Stimulated activated CD8-positive, alpha-beta memory T cell treated with anti-CD3 and anti-CD28 coated beads, Interleukin-12 subunit alpha, Interleukin-12 subunit beta, amount 100 ng/mL, for 24 hours (primary cell): ENCODE measurements at regions not wholly inside any gene's neighbourhood (a gene's known extent, or its start where the extent isn't known, plus 50 kb on each side); places are given as distances from the start of the nearest gene placed in this dataset.
"Not testable (repeated sequence)": the region's sequence is repeated elsewhere in the genome, so short reads cannot be mapped to it uniquely, and the experiment has no call there.

Experiments
- DNase-seq: peaks from one replicate; pipeline ENCODE4 v3.0.0-alpha.2; 2020; ENCODE audit errors: extremely low read depth

DNA sequence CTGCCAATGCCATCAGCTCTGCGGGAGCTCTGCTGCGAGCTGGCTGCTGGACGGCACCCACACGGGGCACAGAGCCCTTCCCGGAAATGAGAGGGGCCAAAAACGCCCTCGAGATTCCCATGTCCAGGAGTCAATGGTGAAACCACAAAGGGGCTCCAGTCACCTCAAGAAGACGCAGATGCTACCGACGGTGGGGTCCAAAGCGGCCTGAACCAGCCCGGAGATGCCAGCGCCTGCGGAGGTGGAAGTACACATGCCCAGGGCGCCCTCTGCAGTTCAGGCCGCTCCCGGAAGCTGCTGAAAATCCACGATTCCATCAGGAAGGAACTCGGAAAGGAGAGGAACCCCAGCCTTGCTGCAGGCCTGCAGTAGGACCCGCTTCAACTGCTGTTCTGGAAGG, 82.4 kb upstream of the SELENOP start:
- no peak for DNase-seq

DNA sequence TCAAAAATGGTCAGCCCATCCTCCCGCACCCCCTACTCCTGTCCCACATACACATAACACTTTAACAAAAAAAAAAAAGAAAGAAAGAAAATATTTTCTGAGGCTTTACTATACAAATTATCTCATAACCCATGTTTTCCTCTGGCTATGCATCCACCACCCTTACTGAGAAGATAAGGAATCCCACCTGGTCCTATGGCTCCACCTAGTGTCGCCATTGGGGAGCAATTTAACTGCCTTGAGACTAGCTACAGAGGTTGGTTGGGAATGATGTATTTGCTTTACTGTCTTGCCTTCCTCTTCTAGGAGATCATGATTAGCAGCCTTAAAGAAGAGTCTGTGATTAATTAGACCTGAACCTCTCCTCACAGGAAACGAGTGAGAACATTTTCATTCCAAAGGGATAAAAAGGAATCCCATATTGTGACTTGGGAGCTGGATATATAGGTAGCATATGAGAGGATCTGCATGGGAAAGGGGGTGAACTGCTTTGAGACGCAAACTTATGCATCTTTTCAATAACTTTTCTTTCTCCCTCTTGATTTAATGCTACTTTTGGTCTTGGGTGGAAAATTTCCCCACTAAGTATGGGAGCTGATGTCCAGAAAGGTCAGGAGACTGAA, 77.7 kb upstream of the SELENOP start:
- peak; percentile 17 for DNase-seq

DNA sequence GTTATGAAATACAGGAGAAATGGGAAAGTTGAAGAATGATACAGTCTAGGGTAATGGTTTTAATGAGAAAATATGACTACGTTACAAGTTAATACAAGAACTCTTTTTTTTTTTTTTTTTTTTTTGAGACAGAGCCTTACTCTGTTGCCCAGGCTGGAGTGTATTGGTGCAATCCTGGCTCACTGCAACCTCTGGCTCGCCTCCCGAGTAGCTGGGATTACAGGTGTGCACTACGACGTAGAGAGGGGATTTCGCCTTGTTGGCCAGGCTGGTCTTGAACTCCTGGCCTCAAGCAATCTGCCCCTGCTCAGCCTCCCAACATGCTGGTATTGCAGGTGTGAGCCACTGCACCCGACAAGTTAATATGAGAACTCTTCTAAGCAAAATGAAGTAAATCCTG, 77.1 kb upstream of the SELENOP start:
- DNase-seq: no peak

DNA sequence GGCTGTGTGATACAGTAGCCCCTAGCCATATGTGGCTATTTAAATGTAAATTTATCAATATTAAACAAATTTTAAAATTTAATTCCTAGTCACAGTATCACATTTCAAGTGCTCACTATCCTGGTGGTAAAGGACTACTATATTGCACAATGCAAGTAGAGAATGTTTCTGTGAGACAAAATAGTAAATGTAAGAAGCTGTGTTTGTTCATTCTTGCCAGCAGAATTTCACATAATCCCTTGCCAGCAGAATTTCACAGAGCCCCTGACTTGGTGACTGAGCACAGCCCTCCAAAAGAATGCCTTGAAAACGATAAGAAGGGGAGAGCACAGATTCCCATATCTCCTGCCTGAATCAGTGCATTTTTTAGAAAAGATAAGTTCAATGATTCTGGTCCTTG, 75.9 kb upstream of the SELENOP start:
- DNase-seq: no peak

DNA sequence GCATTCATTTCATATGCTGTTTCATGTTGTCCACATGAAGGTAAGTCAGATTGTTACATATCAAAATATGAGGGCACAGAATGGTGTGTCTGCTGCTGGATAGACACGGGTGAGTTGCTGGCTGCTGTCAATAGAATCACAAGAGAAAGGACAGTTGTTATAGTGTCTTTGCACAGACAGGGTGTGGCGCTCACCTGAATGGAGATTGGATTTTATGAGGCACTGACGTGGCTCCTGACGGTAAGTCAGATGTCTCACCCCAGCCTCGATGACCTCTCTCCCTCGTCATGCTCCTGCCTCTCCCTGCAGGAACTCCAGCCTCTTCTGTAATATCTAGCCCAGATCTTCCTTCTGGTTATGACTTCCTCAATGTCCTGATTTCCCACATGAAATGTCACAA, 75.4 kb upstream of the SELENOP start:
- DNase-seq: no peak

DNA sequence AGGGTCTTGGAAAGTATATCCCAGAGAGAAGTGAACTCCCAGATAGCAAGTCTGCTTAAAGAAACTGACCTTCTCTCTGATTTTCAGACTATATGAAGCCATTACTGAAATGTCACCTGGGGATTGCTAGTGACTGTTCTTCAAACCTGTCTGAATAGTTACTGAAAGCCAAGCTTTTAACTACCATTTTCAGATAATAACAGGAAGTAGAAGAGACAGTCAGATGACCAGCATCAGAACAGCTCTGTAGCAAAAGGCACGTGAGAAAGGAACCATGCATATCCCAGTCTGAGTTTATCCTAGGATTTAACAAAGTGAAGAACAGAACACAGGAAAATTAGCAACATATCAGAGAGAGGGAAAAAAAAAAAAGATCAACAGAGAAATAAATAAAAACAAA, 74.9 kb upstream of the SELENOP start:
- DNase-seq: no peak

DNA sequence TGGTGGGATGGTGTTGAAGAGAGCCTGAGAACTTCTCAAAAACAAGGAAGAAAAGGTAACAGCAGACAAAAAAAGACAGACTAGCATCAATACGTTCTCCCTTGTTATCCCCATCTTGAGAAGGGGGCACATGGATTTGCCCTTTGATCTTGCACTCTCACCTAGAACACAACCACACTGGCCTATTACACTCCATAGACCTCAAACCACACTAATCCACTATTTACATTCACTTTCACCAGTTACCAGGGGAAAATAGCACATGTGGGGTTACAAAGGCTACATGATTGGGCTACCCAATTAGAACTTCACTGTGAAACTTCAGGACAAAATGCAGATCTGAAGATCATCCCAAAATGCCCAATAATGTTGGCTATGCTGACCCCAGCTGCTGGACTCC, 72.6 kb upstream of the SELENOP start:
- DNase-seq: no peak

DNA sequence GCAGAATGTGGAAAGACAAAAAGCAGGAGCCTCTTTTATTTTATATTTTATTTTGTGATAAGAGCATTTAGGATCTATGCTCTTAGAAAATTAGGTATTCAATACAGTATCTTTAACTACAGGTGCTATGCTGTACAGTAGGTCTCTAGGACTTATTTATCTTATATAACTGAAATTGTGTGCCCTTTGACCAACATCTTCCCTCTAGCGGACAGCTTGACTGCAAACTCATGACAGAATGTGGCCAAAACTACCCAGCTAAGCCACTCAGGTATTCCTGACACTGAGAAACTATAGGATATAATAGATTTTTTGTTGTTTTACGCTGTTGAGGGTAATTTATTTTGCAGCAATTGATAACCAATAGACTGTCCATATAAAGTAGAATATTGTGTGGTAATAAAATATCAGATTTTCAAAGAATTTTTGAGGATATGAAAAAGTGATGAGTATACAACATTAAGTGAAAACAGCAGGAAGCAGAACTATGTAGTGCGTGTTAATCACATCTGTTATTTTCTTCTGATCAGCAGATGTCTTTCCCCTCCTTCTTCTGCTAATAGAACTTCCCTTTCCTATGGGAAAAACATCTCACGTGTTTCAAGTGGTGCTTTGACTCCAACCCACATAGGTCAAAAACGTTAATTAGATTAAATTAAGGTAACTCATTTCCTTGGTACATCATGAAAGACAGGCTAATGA, 69.9 kb upstream of the SELENOP start:
- DNase-seq: no peak

DNA sequence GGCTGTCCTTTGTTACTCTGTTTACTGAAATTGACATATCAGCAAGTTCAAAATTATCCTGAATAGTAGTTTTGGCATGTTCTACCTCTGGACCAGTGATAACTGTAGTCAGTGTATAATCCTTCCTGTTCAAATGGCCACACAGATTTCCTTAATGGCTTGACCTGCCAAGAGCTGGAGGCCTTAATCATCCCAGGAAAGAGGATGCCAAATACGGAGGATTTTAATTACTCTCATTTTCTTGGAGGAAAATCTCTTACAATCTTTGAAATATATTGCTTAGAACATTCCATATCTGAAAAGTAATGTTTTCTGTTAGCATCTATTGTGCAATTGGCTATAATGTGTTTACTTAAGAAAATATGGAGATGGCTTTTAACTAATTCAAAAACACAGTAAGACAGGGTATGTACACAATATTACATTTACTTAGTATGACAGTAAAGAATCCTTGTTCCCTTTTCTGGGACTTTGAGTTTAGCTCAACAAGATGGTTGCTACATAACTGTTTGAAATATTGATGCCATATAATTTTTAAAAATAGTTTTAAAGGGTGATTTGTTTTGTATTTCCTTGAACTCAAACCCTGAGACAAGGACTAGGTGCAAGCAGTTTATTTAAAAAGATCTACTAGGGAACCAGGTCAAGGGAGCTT, 68.9 kb upstream of the SELENOP start:
- DNase-seq: no peak

DNA sequence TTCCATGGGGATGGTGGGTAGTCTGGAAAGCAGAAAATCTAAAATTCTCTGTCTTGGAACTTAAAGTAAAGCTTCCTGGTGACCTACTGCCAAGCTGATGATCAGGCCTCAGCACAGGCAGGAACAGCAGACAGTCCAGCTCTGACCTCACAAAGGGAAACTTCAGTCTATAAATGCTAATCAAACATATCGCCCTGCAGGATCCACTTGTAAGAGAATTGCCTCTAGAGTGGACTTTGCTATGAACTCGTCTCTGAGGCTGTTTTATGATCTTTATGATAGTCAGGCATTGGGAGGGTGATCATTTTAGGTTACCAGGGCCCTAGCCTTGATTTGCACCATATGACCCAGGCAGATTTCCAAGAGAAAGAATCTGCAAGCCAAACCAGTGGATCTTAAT, 67.6 kb upstream of the SELENOP start:
- no peak for DNase-seq

DNA sequence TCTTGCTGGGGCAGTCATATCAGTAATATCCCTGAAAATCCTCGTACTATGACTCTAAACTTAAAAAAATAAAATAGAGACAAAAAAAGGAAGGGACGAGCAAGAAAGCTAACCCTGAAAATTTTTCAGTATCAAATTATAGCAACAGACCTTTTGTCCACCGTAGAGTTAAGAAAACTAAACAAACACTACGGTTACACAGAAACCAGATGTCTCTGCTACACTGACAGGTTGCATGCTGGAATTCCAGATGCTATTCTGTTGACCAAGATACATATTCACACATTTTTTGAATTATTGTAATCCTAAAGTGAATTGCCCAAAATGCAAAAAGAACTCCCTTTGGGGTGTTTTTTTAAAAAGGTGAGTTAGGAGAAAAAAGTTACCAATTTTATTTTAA, 66.9 kb upstream of the SELENOP start:
- DNase-seq: no peak

DNA sequence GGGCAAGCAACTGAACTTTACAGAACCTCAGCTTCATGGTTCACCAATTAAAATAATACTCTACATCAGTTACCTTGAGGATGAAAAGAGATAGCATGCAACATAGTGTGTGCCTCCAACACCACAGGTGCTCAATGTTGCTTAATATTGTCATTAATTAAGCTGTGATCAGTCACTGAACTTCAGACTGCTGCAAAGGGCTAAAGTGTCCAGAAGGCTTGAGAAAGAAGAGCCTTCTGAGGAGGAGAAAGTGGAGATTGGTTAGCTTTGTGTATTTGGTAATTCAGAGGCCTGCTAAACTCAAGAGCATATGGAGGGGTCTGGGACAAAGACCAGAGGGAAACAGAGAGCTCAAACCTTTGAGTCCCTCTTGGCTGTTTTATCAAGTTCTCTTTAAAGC, 66.3 kb upstream of the SELENOP start:
- DNase-seq: no peak

DNA sequence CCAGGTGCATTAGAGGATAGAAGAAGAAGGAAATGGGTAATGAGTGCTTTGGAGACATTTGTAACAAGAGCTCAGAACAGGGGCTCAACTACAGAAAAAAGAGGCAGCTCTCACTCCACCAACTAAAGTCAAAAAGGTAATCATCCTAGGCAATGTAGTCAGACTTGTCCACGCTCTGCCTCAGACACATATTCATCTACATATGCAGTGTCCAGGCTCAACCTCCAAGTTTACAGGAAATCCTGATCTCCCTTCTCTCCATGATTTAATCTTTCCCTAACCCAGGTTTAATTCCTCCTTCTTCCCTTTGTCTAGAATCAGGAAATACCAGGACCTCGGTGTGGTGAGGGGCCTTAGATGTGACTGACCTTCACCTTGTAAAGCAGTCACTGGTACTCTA, 65.7 kb upstream of the SELENOP start:
- no peak for DNase-seq

DNA sequence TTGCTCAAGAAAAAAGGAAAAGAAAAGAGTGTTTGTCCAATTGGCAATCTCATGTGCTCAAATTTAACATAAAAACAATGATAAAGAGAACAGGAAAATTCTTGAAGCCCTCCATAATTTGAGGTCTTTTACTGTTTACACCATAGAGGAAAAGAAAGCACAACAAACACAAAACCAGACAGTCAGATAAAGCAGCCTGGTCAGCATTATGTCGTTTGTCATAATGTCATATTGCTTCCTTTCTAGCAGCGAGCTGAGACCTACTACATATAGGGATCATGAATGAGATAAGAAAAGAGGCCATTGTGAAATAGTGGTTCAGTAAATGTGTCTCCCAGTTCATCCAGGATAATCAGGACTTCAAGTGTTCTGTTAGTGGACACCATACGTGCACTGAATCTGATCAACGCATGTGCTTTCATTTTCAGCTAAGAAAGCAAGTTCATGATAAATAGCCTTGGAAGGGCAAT, 64.7 kb upstream of the SELENOP start:
- no peak for DNase-seq

DNA sequence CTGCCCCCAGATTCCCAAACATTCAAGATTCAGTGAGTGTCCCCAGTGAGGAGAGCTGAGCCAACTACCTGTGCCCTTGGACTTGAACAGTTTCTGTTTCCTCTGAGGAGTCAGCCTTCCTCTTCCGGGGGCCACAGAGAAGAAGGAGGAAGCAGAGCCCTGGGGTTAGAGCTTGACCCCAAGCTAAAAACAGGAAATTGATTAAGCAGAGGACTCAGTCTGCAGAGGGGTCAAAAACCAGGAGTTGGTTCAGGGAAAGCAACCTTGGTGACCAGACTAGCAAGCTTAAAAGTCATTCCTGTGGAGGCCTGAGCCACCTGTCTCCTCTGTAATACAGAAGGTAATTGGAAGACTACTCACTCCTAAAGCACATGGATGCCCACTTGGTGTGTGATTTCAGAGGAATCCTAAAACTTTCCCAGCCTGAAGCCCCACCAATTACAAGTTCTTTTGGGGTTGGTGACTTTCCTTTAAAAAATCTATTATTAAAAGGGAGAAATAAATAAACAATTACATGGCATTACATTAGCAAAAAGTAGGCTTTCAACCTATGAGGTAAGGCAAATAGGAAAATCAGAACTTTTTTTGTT, 64.2 kb upstream of the SELENOP start:
- no peak for DNase-seq

DNA sequence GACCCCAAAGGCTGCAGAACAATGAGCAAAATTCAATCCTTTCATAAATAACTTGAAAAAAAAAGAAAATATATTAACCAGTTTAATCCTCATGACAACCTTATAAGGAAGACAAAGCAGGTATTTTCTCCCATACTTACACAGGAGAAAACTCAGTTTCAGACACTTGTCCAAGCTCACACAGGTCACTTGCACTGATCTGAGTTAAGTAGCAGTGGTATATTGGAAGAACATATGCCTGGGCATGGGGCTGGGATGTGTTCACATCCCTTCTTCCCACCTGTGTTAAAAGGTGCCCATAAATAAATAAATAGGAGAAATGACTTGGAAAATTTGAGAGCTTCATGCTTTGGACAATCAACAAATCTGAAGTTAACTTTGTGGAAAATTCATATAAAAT, 63.5 kb upstream of the SELENOP start:
- DNase-seq: no peak

DNA sequence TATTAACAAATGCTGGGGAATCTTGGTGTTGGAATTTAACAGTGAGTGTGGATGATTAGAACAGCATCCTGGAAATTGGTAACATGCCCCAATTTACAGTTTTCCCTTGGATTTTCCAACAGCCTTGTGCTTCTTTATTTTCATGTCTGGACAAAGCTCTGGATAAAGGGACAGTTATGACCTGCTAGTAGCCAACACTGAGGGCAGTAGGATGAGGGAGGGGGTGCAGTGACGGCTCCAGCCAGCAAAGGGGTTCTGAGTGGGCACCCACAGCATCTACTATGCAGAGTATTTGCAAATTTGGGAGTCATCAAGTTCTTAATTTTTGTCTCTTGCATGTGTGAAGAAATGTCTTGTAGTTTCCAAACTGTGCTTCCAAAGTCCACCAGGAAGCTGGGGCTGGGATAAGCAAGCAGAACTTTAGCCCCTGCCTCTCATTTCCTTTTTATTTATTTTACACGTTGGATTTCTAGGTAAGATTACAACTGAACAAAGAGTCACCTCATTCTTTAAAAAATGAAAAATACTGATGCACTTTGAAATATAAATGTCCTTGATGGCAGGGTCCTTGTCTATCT, 63.0 kb upstream of the SELENOP start:
- DNase-seq: no peak

DNA sequence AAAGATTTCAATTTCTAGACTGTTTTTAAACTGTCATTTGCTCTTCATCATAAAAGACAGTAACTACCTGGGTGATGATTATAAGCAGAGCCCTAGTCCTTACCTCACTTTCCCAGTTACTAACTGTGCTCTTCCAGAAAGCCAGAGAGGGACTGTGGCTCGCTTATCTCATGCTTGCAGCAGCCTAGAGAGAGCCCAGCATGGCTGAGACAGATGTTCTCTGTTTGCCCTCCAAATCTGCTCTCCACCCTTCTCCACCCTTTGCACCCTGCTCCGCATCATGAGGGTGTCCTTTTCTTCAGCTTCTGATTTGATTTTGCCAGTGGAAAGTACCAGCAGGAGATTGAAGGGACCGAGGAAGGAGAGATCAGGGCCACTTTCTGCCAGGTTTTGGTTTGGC, 61.2 kb upstream of the SELENOP start:
- no peak for DNase-seq

DNA sequence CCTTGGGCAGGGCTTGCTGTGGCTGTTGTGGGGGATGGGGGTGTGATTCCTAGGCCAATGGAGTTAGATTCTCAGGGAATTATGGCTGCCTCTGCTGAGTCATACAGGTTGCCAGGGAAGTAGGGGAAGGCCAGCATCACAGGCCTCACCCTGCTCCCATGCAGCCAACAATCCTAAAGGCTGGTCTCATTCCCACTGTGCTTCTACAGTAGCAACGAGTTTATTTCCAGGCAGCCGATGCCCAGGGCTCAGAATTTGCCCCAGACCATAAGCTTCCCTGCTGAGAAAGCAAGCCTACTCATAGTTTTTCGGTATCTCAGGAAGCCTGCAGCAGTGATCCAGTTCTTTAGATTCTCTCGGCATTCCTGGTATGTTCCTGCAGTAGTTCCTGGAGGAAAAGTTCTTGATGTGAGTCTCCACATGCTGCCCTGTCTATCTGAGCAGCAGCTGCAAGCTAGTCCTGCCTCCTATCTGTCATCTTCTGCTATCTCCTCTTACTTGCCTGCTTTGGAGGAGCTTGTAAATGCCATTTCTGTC, 59.3 kb upstream of the SELENOP start:
- DNase-seq: no peak

DNA sequence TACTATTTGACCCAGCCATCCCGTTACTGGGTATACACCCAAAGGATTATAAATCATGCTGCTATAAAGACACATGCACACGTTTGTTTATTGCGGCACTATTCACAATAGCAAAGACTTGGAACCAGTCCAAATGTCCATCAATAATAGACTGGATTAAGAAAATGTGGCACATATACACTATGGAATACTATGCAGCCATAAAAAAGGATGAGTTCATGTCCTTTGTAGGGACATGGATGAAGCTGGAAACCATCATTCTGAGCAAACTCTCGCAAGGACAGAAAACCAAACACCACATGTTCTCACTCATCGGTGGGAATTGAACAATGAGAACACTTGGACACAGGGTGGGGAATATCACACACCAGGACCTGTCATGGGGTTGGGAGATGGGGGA, 56.7 kb upstream of the SELENOP start:
- not testable (repeated sequence) for DNase-seq

DNA sequence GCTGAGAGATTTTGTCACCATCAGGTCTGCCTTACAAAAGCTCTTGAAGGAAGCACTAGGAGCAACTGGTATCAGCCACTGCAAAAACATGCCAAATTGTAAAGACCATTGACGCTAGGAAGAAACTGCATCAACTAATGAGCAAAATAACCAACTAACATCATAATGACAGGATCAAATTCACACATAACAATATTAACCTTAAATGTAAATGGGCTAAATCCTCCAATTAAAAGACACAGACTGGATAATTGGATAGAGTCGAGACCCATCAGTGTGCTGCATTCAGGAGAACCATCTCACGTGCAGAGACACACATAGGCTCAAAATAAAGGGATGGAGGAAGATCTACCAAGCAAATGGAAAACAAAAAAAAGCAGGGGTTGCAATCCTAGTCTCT, 53.1 kb upstream of the SELENOP start:
- not testable (repeated sequence) for DNase-seq
